ENCODE measurements at regions not wholly inside any gene's neighbourhood (a gene's known extent, or its start where the extent isn't known, plus 50 kb on each side); places are given as distances from the start of the nearest gene placed in this dataset.

DNA sequence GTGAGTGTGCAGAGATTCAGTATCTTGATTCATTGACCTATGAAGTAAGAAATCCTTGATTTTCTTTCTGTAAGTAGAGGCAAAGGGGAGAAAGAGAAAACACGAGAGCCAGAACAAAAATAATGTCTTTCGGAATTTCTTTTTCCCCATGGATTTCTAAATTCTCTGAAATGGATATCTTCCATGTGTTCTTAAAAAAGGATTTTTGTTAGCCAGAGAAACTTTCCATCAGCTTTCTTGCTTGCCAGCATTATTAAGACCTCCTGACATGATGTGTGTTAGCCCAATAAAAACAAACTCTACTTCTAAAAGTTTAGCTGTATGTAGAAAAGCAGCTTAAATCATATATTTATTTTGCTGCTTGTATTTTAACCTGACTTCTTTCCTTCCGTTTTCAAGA, 122.3 kb upstream of the AADACL2 start:
- no peak for ATAC-seq
- POLR2A ChIA-PET = no interaction called here
- intact Hi-C loops (cut with micrococcal nuclease; ENCODE audit: unreplicated experiment) = no loop called here

More for the DNA sequence above, 122.3 kb upstream of the AADACL2 start:
- Histone ChIP-seq H3K9me3 (ENCODE audit: low read length) (no peaks in the 10 kb centered on the region), H3K9ac (ENCODE audit: insufficient read depth, low read depth, low read length) (no peak overlapping the region), H2AFZ (ENCODE audit: low read length) (no peak overlapping the region), H3K36me3 (replicated peaks in 1 of 2; ENCODE audit: control insufficient read depth in 1 of 2, insufficient read depth in 2 of 2, low read length in 2 of 2) (no peaks in the 10 kb centered on the region), H3K4me2 (ENCODE audit: low read depth, low read length) (no peak overlapping the region), H3K27me3 (ENCODE audit: control insufficient read depth in 1 of 2, insufficient read depth in 2 of 2, low read length in 2 of 2) (no peaks in the 10 kb centered on the region), H4K20me1 (ENCODE audit: insufficient read depth, low read length) (no peaks in the 10 kb centered on the region), H3K79me2 (ENCODE audit: insufficient read depth, low read length) (no peaks in the 10 kb centered on the region), H3K4me1 (ENCODE audit: insufficient read depth, low read length) (no peaks in the 10 kb centered on the region), H3K27ac (ENCODE audit: extremely low read length, insufficient read depth, low read length) (no peak overlapping the region), H3K4me3 (replicated peaks in 1 of 3; ENCODE audit: insufficient read depth in 1 of 3, low read depth in 2 of 3, low read length in 3 of 3) (no peak overlapping the region)
- WGBS (ENCODE audit: low lambda C conversion rate) = 18% methylated on average over 3 of the region's 3 CpGs
- TF ChIP-seq IKZF4 (CRISPR knock-in tag; IDR thresholded peaks at IDR 0.05; ENCODE audit: borderline replicate concordance, low read depth, not compliant biosample characterization) = no peak
- TF ChIP-seq LCORL (IDR thresholded peaks at IDR 0.05) = no peak
- no peak for TF ChIP-seq LCORL (CRISPR knock-in tag; IDR thresholded peaks at IDR 0.05)
- TF ChIP-seq MED13 (CRISPR knock-in tag; IDR thresholded peaks at IDR 0.05) = no peak
- TF ChIP-seq REPIN1 (CRISPR knock-in tag; IDR thresholded peaks at IDR 0.05; ENCODE audit: borderline replicate concordance, low read depth) = no peak
- TF ChIP-seq ZNF556 (CRISPR knock-in tag; IDR thresholded peaks at IDR 0.05; ENCODE audit: borderline replicate concordance) = no peak
- TF ChIP-seq KDM3A (CRISPR knock-in tag; IDR thresholded peaks at IDR 0.05; ENCODE audit: low read depth) = no peak
- TF ChIP-seq, protein P1, sequence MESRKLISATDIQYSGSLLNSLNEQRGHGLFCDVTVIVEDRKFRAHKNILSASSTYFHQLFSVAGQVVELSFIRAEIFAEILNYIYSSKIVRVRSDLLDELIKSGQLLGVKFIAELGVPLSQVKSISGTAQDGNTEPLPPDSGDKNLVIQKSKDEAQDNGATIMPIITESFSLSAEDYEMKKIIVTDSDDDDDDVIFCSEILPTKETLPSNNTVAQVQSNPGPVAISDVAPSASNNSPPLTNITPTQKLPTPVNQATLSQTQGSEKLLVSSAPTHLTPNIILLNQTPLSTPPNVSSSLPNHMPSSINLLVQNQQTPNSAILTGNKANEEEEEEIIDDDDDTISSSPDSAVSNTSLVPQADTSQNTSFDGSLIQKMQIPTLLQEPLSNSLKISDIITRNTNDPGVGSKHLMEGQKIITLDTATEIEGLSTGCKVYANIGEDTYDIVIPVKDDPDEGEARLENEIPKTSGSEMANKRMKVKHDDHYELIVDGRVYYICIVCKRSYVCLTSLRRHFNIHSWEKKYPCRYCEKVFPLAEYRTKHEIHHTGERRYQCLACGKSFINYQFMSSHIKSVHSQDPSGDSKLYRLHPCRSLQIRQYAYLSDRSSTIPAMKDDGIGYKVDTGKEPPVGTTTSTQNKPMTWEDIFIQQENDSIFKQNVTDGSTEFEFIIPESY (CRISPR knock-in tag; IDR thresholded peaks at IDR 0.05) = no peak
- TF ChIP-seq ZFP36 (IDR thresholded peaks at IDR 0.05; ENCODE audit: borderline replicate concordance, low read depth, low read length, partially characterized antibody) = no peak
- TF ChIP-seq SYNCRIP (IDR thresholded peaks at IDR 0.05; ENCODE audit: insufficient read depth, low read depth, low read length) = no peak
- TF ChIP-seq CBX5 (CRISPR knock-in tag; IDR thresholded peaks at IDR 0.05; ENCODE audit: borderline replicate concordance) = no peak
- no peak for TF ChIP-seq ZNF569 (CRISPR knock-in tag; IDR thresholded peaks at IDR 0.05; ENCODE audit: borderline replicate concordance)
- TF ChIP-seq, protein P2, sequence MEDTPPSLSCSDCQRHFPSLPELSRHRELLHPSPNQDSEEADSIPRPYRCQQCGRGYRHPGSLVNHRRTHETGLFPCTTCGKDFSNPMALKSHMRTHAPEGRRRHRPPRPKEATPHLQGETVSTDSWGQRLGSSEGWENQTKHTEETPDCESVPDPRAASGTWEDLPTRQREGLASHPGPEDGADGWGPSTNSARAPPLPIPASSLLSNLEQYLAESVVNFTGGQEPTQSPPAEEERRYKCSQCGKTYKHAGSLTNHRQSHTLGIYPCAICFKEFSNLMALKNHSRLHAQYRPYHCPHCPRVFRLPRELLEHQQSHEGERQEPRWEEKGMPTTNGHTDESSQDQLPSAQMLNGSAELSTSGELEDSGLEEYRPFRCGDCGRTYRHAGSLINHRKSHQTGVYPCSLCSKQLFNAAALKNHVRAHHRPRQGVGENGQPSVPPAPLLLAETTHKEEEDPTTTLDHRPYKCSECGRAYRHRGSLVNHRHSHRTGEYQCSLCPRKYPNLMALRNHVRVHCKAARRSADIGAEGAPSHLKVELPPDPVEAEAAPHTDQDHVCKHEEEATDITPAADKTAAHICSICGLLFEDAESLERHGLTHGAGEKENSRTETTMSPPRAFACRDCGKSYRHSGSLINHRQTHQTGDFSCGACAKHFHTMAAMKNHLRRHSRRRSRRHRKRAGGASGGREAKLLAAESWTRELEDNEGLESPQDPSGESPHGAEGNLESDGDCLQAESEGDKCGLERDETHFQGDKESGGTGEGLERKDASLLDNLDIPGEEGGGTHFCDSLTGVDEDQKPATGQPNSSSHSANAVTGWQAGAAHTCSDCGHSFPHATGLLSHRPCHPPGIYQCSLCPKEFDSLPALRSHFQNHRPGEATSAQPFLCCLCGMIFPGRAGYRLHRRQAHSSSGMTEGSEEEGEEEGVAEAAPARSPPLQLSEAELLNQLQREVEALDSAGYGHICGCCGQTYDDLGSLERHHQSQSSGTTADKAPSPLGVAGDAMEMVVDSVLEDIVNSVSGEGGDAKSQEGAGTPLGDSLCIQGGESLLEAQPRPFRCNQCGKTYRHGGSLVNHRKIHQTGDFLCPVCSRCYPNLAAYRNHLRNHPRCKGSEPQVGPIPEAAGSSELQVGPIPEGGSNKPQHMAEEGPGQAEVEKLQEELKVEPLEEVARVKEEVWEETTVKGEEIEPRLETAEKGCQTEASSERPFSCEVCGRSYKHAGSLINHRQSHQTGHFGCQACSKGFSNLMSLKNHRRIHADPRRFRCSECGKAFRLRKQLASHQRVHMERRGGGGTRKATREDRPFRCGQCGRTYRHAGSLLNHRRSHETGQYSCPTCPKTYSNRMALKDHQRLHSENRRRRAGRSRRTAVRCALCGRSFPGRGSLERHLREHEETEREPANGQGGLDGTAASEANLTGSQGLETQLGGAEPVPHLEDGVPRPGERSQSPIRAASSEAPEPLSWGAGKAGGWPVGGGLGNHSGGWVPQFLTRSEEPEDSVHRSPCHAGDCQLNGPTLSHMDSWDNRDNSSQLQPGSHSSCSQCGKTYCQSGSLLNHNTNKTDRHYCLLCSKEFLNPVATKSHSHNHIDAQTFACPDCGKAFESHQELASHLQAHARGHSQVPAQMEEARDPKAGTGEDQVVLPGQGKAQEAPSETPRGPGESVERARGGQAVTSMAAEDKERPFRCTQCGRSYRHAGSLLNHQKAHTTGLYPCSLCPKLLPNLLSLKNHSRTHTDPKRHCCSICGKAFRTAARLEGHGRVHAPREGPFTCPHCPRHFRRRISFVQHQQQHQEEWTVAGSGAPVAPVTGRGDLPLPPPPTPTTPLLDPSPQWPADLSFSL (CRISPR knock-in tag; IDR thresholded peaks at IDR 0.05) = no peak
- TF ChIP-seq ZNF574 (CRISPR knock-in tag; IDR thresholded peaks at IDR 0.05) = no peak
- FAIRE-seq = no peak
- BruUV-seq (replicated peaks) = no TSS peak
- CTCF ChIA-PET (ENCODE audit: low intra/inter-chr PET ratio, low total read pairs) = no interaction called here
- DNase-seq (ENCODE audit: low spot score) = no peak
- in situ Hi-C loops (cut with HindIII; ENCODE audit: extremely low pct_ligation_motif_present, low pct_unique_long_range_greater_than_20kb) = no loop called here

Data from HepG2 (cell line).